HepG2 (cell line): ENCODE measurements at regions not wholly inside any gene's neighbourhood (a gene's known extent, or its start where the extent isn't known, plus 50 kb on each side); places are given as distances from the start of the nearest gene placed in this dataset.

ENCODE experiments used
- CHCHD3 ChIP-seq: sonication (generic); formaldehyde crosslinking; IDR thresholded peaks from 2 replicates; pipeline ENCODE4 v1.8.0; 2022; ENCODE audit warnings: mild to moderate bottlenecking, missing genetic modification reagents, moderate library complexity
- FUBP1 ChIP-seq: sonication (generic); formaldehyde crosslinking; IDR thresholded peaks from 2 replicates; pipeline ENCODE4 v1.5.1; 2020; ENCODE audit warnings: missing genetic modification reagents, mild to moderate bottlenecking, borderline replicate concordance
- GZF1 ChIP-seq: sonication (generic); formaldehyde crosslinking; IDR thresholded peaks from 2 replicates; pipeline ENCODE4 v1.5.1; 2020; ENCODE audit warnings: mild to moderate bottlenecking, missing genetic modification reagents
- IRX3 ChIP-seq: sonication (generic); formaldehyde crosslinking; IDR thresholded peaks from 2 replicates; pipeline ENCODE4 v1.8.1; 2023; ENCODE audit warnings: mild to moderate bottlenecking, low read depth, missing genetic modification reagents, borderline replicate concordance
- KAT7 ChIP-seq: IDR thresholded peaks from 2 replicates; pipeline ENCODE4 v1.6.1; 2018; ENCODE audit warnings: borderline replicate concordance, missing compliant biosample characterization
- KMT2A ChIP-seq: sonication (generic); formaldehyde crosslinking; IDR thresholded peaks from 2 replicates; pipeline ENCODE4 v1.4.0; 2020; ENCODE audit warnings: missing genetic modification reagents
- MAFK ChIP-seq, 2 experiments: IDR thresholded peaks in 1 of 2; conservative IDR thresholded peaks in 1 of 2; 2 replicates each; pipeline ENCODE4 v1.6.1; 2011; ENCODE audit warnings: improper control_type of control experiment in 2 of 2, low read length in 2 of 2
- NFAT5 ChIP-seq: sonication (generic); formaldehyde crosslinking; IDR thresholded peaks from 2 replicates; pipeline ENCODE4 v1.4.0; 2020; ENCODE audit warnings: missing genetic modification reagents
- RBM39 ChIP-seq: fragments of 200-400 bp; formaldehyde crosslinking; IDR thresholded peaks from one replicate; pipeline ENCODE4 v1.6.1; 2018; ENCODE audit warnings: antibody characterized with exemption, mild to moderate bottlenecking, low read depth, low read length; ENCODE audit not compliant: poor library complexity, severe bottlenecking
- SOX13 ChIP-seq, 3 experiments: fragments of 450-650 bp in 1 of 3; sonication (generic) in 1 of 3; formaldehyde crosslinking in 1 of 3; IDR thresholded peaks in 2 of 3; conservative IDR thresholded peaks in 1 of 3; 2 replicates each; pipeline versions ENCODE4 v1.5.0 to v1.6.1; 2016 to 2020; ENCODE audit warnings: antibody characterized with exemption in 1 of 3, mild to moderate bottlenecking in 1 of 3, missing compliant biosample characterization in 1 of 3, missing genetic modification reagents in 1 of 3, moderate library complexity in 1 of 3
- SP1 ChIP-seq, 2 experiments: fragments of 450-650 bp in 1 of 2; sonication (generic) in 1 of 2; formaldehyde crosslinking in 1 of 2; IDR thresholded peaks; 2 replicates each; pipeline versions ENCODE4 v1.4.0 to v1.6.1; 2016 to 2020; ENCODE audit warnings: missing genetic modification reagents in 1 of 2
- TAF1 ChIP-seq: sonication (generic); formaldehyde crosslinking; IDR thresholded peaks from 2 replicates; pipeline ENCODE4 v1.4.0; 2020; ENCODE audit warnings: missing genetic modification reagents
- TIGD3 ChIP-seq: sonication (generic); formaldehyde crosslinking; IDR thresholded peaks from 2 replicates; pipeline ENCODE4 v1.5.1; 2020; ENCODE audit warnings: mild to moderate bottlenecking, missing genetic modification reagents, borderline replicate concordance
- YEATS2 ChIP-seq: sonication (generic); formaldehyde crosslinking; IDR thresholded peaks from 2 replicates; pipeline ENCODE4 v1.4.0; 2020; ENCODE audit warnings: missing genetic modification reagents, borderline replicate concordance
- ZNF160 ChIP-seq: sonication (generic); formaldehyde crosslinking; IDR thresholded peaks from 2 replicates; pipeline ENCODE4 v1.8.0; 2022; ENCODE audit warnings: mild to moderate bottlenecking, inconsistent platforms, missing genetic modification reagents
- ZNF30 ChIP-seq: sonication (generic); formaldehyde crosslinking; IDR thresholded peaks from 2 replicates; pipeline ENCODE4 v1.5.0; 2020; ENCODE audit warnings: mild to moderate bottlenecking, missing genetic modification reagents
- ZNF414 ChIP-seq: sonication (generic); formaldehyde crosslinking; IDR thresholded peaks from 2 replicates; pipeline ENCODE4 v1.5.0; 2020; ENCODE audit warnings: missing genetic modification reagents
- ZNF674 ChIP-seq: sonication (generic); formaldehyde crosslinking; IDR thresholded peaks from 2 replicates; pipeline ENCODE4 v1.5.0; 2020; ENCODE audit warnings: low read depth, mild to moderate bottlenecking, missing genetic modification reagents
- ZNF704 ChIP-seq: sonication (generic); formaldehyde crosslinking; IDR thresholded peaks from 2 replicates; pipeline ENCODE4 v1.8.1; 2023; ENCODE audit warnings: mild to moderate bottlenecking, inconsistent platforms, moderate library complexity, missing genetic modification reagents, borderline replicate concordance

GRCh38 chr10:30557884-30558283 is 71.7 kb downstream of the LYZL2 start (continued):
- TF ChIP-seq NFAT5 (CRISPR knock-in tag) (no peak), TIGD3 (CRISPR knock-in tag) (no peak), FUBP1 (CRISPR knock-in tag) (no peak), ZNF30 (no peak), ZNF704 (CRISPR knock-in tag) (no peak), GZF1 (CRISPR knock-in tag) (no peak), MAFK (conservative IDR thresholded peaks at IDR 0.05 in 1 of 2, IDR thresholded peaks at IDR 0.05 in 1 of 2; ENCODE audit: low read length in 2 of 2) (peak; percentile 66 to 78), ZNF674 (CRISPR knock-in tag) (no peak), KAT7 (CRISPR knock-in tag) (no peak), SP1 (IDR thresholded peaks at IDR 0.05) (no peak), SP1 (CRISPR knock-in tag; IDR thresholded peaks at IDR 0.05) (no peak), ZNF414 (CRISPR knock-in tag) (no peak), RBM39 (no peak), KMT2A (CRISPR knock-in tag) (no peak), SOX13 (IDR thresholded peaks at IDR 0.05) (no peak), SOX13 (CRISPR knock-in tag; conservative IDR thresholded peaks at IDR 0.05 in 1 of 2, IDR thresholded peaks at IDR 0.05 in 1 of 2) (peak in 1 of 2 experiments; percentile 17; a peak in 1 of 4 replicates), YEATS2 (CRISPR knock-in tag) (no peak), ZNF160 (no peak), IRX3 (no peak), CHCHD3 (CRISPR knock-in tag) (no peak), TAF1 (no peak)
